ENCODE measurements at regions not wholly inside any gene's neighbourhood (a gene's known extent, or its start where the extent isn't known, plus 50 kb on each side); places are given as distances from the start of the nearest gene placed in this dataset.

DNA sequence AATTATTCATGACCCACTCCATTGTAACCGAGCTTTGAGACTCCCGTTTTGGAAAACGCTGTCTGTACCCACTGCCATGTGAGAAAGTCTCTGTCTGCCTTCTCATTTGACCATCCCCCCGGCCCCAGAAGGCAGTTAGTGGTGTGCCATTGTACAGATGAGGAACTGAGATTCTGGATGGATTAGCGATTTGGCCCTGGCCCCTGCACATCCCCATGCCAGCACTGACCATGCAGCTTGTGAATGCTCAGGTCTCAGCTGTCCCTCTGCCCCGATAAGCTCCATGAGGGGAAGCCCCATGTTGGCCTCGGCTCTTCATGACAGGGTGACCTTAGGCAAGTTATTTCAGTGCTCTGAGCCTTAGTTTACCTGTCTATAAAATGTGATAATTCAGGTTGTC, 153.0 kb upstream of the SMAD3 start:
- DNase-seq, result peak; percentile 10
- no peak overlapping the region for H2BK20ac ChIP-seq (ENCODE audit: low read depth, low read length, poor library complexity, severe bottlenecking)
- no peaks in the 10 kb centered on the region for H3K4me1 ChIP-seq (ENCODE audit: insufficient read depth, low read length)
- H4K8ac ChIP-seq (replicated peaks; ENCODE audit: insufficient read length, low read depth, low read length), result no peak overlapping the region
- H3K27ac Mint-ChIP-seq, result no peak overlapping the region
- H3K4ac ChIP-seq (ENCODE audit: low read depth, low read length), result no peak overlapping the region
- H3K4me2 ChIP-seq (ENCODE audit: insufficient read depth, insufficient read length, low read length), result no peak overlapping the region
- H2BK15ac ChIP-seq (ENCODE audit: low read depth, low read length), result no peak overlapping the region
- no peaks in the 10 kb centered on the region for H3K23me2 ChIP-seq (ENCODE audit: insufficient read length, low read depth, low read length, poor library complexity, severe bottlenecking)
- H4K91ac ChIP-seq (ENCODE audit: insufficient read length, low read depth, low read length), result no peak overlapping the region
- H3K27me3 Mint-ChIP-seq (ENCODE audit: low read depth), result peaks cover 14% of the 10 kb centered on the region
- H3K23ac ChIP-seq (ENCODE audit: insufficient read length, low read depth, low read length), result no peak overlapping the region
- H3K79me1 ChIP-seq (ENCODE audit: insufficient read depth, low read depth, low read length, poor library complexity, severe bottlenecking), result no peaks in the 10 kb centered on the region
- H3K27me3 ChIP-seq (ENCODE audit: insufficient read depth, low read length), result no peaks in the 10 kb centered on the region
- H2BK120ac ChIP-seq (ENCODE audit: low read depth, low read length, poor library complexity, severe bottlenecking), result no peak overlapping the region
- H3K9me3 ChIP-seq (ENCODE audit: control insufficient read depth, low read depth, low read length), result no peaks in the 10 kb centered on the region
- no peak overlapping the region for H2AFZ ChIP-seq (ENCODE audit: low read length)
- H3K4me3 Mint-ChIP-seq, result no peak overlapping the region; a peak in 1 of 5 replicates
- H3K56ac ChIP-seq (ENCODE audit: insufficient read length, low read depth, low read length), result no peak overlapping the region
- no peaks in the 10 kb centered on the region for H3K79me2 ChIP-seq (ENCODE audit: insufficient read depth, low read length)
- H3K9ac ChIP-seq (ENCODE audit: extremely low read depth, insufficient read length, low read length), result no peak overlapping the region
- peaks cover 8 to 12% of the 10 kb centered on the region in 2 experiments for H3K9me3 Mint-ChIP-seq
- no peak overlapping the region for H3K27ac ChIP-seq (ENCODE audit: insufficient read length, low read depth, low read length)
- no peak overlapping the region for H3K18ac ChIP-seq (ENCODE audit: insufficient read length, low read depth, low read length)
- no peak overlapping the region for H3K14ac ChIP-seq (ENCODE audit: insufficient read depth, low read length)
- H3T11ph ChIP-seq (ENCODE audit: low read length), result no peak overlapping the region
- WGBS (ENCODE audit: extremely low coverage, insufficient read length, low lambda C conversion rate), result no CpG with 5 or more reads among the region's 7 CpGs
- no peak overlapping the region for H2AK5ac ChIP-seq (ENCODE audit: insufficient read length, low read length)
- peaks cover 0 to 3% (median 2%) of the 10 kb centered on the region in 3 experiments; a peak in 2 of 7 replicates for H3K36me3 Mint-ChIP-seq (ENCODE audit: insufficient read depth in 1 of 3, low read depth in 3 of 3)
- H2BK5ac ChIP-seq (ENCODE audit: insufficient read length, low read length), result no peak overlapping the region
- H4K20me1 ChIP-seq (ENCODE audit: control insufficient read depth, insufficient read depth, insufficient read length), result no peaks in the 10 kb centered on the region
- TF ChIP-seq, protein P1, sequence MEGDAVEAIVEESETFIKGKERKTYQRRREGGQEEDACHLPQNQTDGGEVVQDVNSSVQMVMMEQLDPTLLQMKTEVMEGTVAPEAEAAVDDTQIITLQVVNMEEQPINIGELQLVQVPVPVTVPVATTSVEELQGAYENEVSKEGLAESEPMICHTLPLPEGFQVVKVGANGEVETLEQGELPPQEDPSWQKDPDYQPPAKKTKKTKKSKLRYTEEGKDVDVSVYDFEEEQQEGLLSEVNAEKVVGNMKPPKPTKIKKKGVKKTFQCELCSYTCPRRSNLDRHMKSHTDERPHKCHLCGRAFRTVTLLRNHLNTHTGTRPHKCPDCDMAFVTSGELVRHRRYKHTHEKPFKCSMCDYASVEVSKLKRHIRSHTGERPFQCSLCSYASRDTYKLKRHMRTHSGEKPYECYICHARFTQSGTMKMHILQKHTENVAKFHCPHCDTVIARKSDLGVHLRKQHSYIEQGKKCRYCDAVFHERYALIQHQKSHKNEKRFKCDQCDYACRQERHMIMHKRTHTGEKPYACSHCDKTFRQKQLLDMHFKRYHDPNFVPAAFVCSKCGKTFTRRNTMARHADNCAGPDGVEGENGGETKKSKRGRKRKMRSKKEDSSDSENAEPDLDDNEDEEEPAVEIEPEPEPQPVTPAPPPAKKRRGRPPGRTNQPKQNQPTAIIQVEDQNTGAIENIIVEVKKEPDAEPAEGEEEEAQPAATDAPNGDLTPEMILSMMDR (conservative IDR thresholded peaks at IDR 0.05), result no peak
- H4K5ac ChIP-seq (ENCODE audit: insufficient read length, low read depth, low read length), result no peak overlapping the region
- peaks cover 0 to 9% of the 10 kb centered on the region in 2 experiments; a peak in 2 of 4 replicates for H3K4me1 Mint-ChIP-seq
- H2BK12ac ChIP-seq (ENCODE audit: insufficient read length, low read depth, low read length), result no peak overlapping the region

All from H9 (cell line).